Loucy (cell line): ENCODE measurements at regions not wholly inside any gene's neighbourhood (a gene's known extent, or its start where the extent isn't known, plus 50 kb on each side); places are given as distances from the start of the nearest gene placed in this dataset.

Source experiments
- H2AFZ ChIP-seq: fragments of 200-600 bp; sonication (generic); 2 replicates; pipeline ENCODE4 v1.6.0; 2016; ENCODE audit warnings: antibody characterized with exemption, mild to moderate bottlenecking, low read length, moderate library complexity
- H3F3A ChIP-seq: fragments of 200-600 bp; 2 replicates; pipeline ENCODE4 v1.6.0; 2016; ENCODE audit warnings: antibody characterized with exemption, low read depth, mild to moderate bottlenecking
- H3K27me3 ChIP-seq: fragments of 200-600 bp; sonication (generic); 2 replicates; pipeline ENCODE4 v1.6.1; 2014; ENCODE audit warnings: low read length, mild to moderate bottlenecking; ENCODE audit not compliant: insufficient read depth, poor library complexity, severe bottlenecking
- H3K36me3 ChIP-seq: fragments of 200-600 bp; sonication (generic); 2 replicates; pipeline ENCODE4 v1.6.1; 2016; ENCODE audit warnings: low read length; ENCODE audit not compliant: insufficient read depth
- H3K4me1 ChIP-seq: fragments of 200-600 bp; sonication (generic); 2 replicates; pipeline ENCODE4 v1.5.1; 2014; ENCODE audit warnings: low read length, mild to moderate bottlenecking; ENCODE audit not compliant: insufficient read depth, poor library complexity, severe bottlenecking
- H3K4me2 ChIP-seq: fragments of 200-600 bp; sonication (generic); 2 replicates; pipeline ENCODE4 v1.6.0; 2014; ENCODE audit warnings: antibody characterized with exemption, low read length, low read depth, mild to moderate bottlenecking; ENCODE audit not compliant: poor library complexity, severe bottlenecking
- H3K4me3 ChIP-seq: fragments of 200-600 bp; sonication (generic); 2 replicates; pipeline ENCODE4 v1.5.1; 2014; ENCODE audit warnings: low read length, mild to moderate bottlenecking, mixed read lengths; ENCODE audit not compliant: poor library complexity, severe bottlenecking
- H3K79me2 ChIP-seq: fragments of 200-600 bp; sonication (generic); 2 replicates; pipeline ENCODE4 v1.6.1; 2014; ENCODE audit warnings: low read length; ENCODE audit not compliant: insufficient read depth
- H3K9ac ChIP-seq: fragments of 200-600 bp; sonication (generic); 2 replicates; pipeline ENCODE4 v1.6.0; 2014; ENCODE audit warnings: mild to moderate bottlenecking, low read depth, low read length, moderate library complexity; ENCODE audit not compliant: poor library complexity, severe bottlenecking
- H3K9me2 ChIP-seq: fragments of 200-600 bp; sonication (generic); replicated peaks from 2 replicates; pipeline ENCODE4 v1.6.1; 2016; ENCODE audit warnings: low read depth, low read length, mixed read lengths
- H3K9me3 ChIP-seq: fragments of 200-600 bp; sonication (generic); 2 replicates; pipeline ENCODE4 v1.6.1; 2014; ENCODE audit warnings: mild to moderate bottlenecking, antibody characterized with exemption, low read length, low read depth; ENCODE audit not compliant: insufficient read depth
- H4K20me1 ChIP-seq: fragments of 200-600 bp; sonication (generic); 2 replicates; pipeline ENCODE4 v1.6.0; 2014; ENCODE audit warnings: antibody characterized with exemption, low read length, mild to moderate bottlenecking; ENCODE audit not compliant: insufficient read depth, poor library complexity, severe bottlenecking
- EZH2phosphoT487 ChIP-seq: fragments of 200-600 bp; IDR thresholded peaks from 2 replicates; pipeline ENCODE4 v1.6.1; 2018; ENCODE audit warnings: antibody characterized with exemption, mild to moderate bottlenecking, moderate library complexity, borderline replicate concordance
- TF ChIP-seq, protein P1 (sequence below): fragments of 200-600 bp; sonication (generic); conservative IDR thresholded peaks from 2 replicates; pipeline ENCODE4 v1.5.1; 2014; ENCODE audit warnings: mild to moderate bottlenecking, antibody characterized with exemption, low read length

DNA sequence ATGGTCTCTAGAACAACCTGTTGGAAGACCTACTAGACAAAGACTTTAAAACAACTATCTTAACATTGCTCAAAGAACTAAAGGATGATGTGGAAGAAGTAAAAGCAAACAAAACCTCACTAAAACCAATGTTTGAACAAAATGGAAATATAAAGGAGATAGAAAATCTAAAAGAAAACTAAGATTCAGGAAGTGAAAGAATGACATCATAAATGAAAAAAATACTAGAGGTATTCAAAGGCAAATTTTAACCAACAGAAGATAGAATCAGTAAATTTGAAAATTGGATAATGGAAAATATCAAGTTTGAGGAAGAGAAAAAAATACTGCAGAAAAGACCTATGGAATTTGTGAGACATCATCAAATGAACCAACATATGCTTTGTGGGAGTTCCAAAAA, 914.1 kb upstream of the GJE1 start:
- Histone ChIP-seq H3K79me2 (no peaks in the 10 kb centered on the region), H3K4me2 (no peak overlapping the region), H3K27me3 (no peaks in the 10 kb centered on the region), H4K20me1 (no peaks in the 10 kb centered on the region), H3F3A (no peaks in the 10 kb centered on the region), H3K36me3 (no peaks in the 10 kb centered on the region), H3K9me2 (no peaks in the 10 kb centered on the region), H3K9ac (no peak overlapping the region), H3K4me3 (no peak overlapping the region), H3K9me3 (no peaks in the 10 kb centered on the region), H2AFZ (no peak overlapping the region), H3K4me1 (no peaks in the 10 kb centered on the region)
- no peak for TF ChIP-seq EZH2phosphoT487
- TF ChIP-seq, protein P1, sequence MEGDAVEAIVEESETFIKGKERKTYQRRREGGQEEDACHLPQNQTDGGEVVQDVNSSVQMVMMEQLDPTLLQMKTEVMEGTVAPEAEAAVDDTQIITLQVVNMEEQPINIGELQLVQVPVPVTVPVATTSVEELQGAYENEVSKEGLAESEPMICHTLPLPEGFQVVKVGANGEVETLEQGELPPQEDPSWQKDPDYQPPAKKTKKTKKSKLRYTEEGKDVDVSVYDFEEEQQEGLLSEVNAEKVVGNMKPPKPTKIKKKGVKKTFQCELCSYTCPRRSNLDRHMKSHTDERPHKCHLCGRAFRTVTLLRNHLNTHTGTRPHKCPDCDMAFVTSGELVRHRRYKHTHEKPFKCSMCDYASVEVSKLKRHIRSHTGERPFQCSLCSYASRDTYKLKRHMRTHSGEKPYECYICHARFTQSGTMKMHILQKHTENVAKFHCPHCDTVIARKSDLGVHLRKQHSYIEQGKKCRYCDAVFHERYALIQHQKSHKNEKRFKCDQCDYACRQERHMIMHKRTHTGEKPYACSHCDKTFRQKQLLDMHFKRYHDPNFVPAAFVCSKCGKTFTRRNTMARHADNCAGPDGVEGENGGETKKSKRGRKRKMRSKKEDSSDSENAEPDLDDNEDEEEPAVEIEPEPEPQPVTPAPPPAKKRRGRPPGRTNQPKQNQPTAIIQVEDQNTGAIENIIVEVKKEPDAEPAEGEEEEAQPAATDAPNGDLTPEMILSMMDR = no peak

DNA sequence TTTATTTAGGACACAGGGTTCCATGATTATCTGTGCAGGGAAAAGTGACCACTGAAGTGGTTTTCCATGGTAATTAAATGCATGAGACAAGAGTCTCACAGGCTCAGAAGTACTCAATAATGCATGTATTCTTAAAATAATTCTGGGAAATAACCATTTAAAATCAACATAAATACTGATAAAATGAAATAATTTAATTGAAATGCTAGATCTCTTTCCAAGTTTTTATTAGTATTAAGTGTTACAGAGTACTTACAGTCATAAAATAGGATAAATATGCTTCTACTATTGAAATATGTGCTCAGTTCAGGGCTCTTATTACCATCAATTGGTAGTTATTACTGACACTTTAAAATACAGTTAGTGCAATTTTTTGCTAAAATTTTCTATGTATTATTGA, 916.0 kb upstream of the GJE1 start:
- no peaks in the 10 kb centered on the region for H3K79me2 ChIP-seq

DNA sequence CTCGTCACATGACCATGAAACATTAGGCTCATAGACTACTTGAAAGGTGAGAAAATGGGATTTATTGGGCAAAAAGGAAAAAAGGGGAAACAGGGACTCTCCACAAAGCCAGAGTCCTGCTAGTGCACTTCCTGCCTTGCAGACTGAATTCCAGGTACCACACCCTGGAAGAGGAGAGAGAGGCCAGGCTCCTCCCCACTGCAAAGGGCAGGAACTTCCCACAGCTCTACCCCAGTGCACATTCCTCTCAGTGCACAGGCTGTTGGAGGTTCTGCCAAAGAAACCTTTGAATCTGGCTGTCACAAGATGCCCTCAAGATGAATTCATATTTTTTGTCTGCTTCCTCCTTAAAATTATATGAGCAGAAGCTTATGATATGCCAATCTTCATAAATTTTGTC, 920.4 kb upstream of the GJE1 start:
- H3K79me2 ChIP-seq = no peaks in the 10 kb centered on the region
- no peaks in the 10 kb centered on the region for H3K36me3 ChIP-seq
- no peaks in the 10 kb centered on the region for H3F3A ChIP-seq
- H3K4me2 ChIP-seq = no peak overlapping the region
- H3K27me3 ChIP-seq = no peaks in the 10 kb centered on the region
- no peak overlapping the region for H3K9ac ChIP-seq
- H2AFZ ChIP-seq = no peak overlapping the region
- no peaks in the 10 kb centered on the region for H3K9me2 ChIP-seq
- H3K4me1 ChIP-seq = no peaks in the 10 kb centered on the region
- TF ChIP-seq, protein P1 = no peak
- no peak for TF ChIP-seq EZH2phosphoT487
- no peaks in the 10 kb centered on the region for H3K9me3 ChIP-seq
- no peak overlapping the region for H3K4me3 ChIP-seq
- H4K20me1 ChIP-seq = no peaks in the 10 kb centered on the region

More for the DNA sequence above, 916.0 kb upstream of the GJE1 start:
- no peaks in the 10 kb centered on the region for H3K36me3 ChIP-seq
- no peaks in the 10 kb centered on the region for H3K4me1 ChIP-seq
- H3K9ac ChIP-seq = no peak overlapping the region
- no peaks in the 10 kb centered on the region for H3K9me3 ChIP-seq
- H3F3A ChIP-seq = no peaks in the 10 kb centered on the region
- TF ChIP-seq, protein P1 = no peak
- no peak for TF ChIP-seq EZH2phosphoT487
- H3K9me2 ChIP-seq = no peaks in the 10 kb centered on the region
- no peak overlapping the region for H3K4me3 ChIP-seq
- H3K27me3 ChIP-seq = no peaks in the 10 kb centered on the region
- H2AFZ ChIP-seq = no peak overlapping the region
- no peak overlapping the region for H3K4me2 ChIP-seq
- no peaks in the 10 kb centered on the region for H4K20me1 ChIP-seq
